Dermis microvascular lymphatic vessel endothelial cell (primary cell): ENCODE measurements at regions not wholly inside any gene's neighbourhood (a gene's known extent, or its start where the extent isn't known, plus 50 kb on each side); places are given as distances from the start of the nearest gene placed in this dataset.
"Not testable (repeated sequence)": the region's sequence is repeated elsewhere in the genome, so short reads cannot be mapped to it uniquely, and the experiment has no call there.

Source experiments
- DNase-seq, 2 donors: peaks; one replicate each; pipeline versions ENCODE4 v3.0.0 to v3.0.0-alpha.2; 2010; ENCODE audit warnings: low read depth in 2 of 2

- no peak for DNase-seq
Measured at GRCh38 chr4:75422998-75423397, 91.2 kb downstream of the RCHY1 start.

DNA sequence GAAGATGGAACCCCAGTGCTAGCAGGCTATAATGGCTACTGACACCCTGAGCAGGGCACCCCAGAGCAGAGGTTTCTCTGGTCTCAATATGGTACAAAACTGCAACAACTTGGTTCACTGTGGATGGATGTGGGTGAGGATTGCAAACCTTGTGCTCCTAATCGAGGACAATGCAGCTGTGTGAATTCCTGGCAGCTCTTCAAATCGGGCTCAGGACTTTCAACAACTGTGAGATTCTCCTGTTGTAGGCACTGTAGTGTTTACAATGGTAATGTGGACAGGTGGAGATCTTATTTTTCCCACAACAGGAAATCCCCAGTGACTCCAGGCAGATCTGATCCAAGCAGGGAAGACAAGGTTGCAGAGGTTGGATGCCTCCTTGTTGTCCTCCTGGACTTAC, 101.5 kb downstream of the RCHY1 start:
- no peak for DNase-seq

DNA sequence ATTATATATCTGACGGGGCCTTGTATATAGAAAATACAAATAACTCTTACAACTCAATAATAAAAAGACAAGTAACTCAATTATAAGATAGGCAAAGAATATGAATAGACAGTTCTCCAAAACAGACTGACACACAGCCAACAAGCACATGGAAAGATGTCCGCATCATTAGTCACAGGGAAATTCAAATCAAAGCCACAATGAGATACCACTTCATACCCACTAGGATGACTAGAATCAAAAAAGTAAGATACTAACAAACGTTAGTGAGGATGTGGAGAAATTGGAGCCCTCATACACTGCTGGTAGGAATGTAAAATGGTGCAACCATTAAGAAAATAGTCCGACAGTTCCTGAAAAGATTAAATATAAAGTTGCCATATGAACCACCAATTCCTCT, 115.7 kb downstream of the RCHY1 start:
- DNase-seq: no peak

DNA sequence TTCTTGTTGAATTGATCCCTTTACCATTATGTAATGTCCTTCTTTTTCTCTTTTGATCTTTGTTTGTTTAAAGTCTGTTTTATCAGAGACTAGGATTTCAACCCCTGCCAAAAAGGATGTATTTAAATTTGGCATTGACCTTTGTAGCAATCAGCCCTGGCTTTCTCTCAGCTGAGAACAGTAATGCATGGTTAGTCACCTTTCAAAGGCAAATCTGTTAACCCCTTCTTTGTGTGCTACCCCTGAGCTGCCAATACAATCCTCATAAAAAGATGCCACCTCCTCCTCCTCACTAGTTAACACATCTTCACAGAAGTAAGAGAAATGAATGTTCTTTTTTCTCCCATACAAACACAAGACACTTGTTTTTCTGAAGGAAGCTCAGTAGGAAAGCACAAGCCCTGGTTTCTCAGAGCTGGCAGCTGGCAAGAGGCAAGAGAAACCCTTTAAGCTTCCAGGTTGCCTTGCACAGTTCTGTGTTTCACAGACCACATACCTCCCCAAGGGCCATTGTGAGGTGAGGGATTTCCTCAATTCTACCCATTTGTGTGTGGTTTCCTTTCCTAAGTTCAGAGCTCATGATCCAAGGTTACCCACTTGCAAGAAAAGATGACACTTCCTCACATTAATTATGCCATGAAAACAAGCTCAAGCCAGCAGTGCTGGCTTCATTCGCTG, 122.6 kb downstream of the RCHY1 start:
- no peak for DNase-seq

DNA sequence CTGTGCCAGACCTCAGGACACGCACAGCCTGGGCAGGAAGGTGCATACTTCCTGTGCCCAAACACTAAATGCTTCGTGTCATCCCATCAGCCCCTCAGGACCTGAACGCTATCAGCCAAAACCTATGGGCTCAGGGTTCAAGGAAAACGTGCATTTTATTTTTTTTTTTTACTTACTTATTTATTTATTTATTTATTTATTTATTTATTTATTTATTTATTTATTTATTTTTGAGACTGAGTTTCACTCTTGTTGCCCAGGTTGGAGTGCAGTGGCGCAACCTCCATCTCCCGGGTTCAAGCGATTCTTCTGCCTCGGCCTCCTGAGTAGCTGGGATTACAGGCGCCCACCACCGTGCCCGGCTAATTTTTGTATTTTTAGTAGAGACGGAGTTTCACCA, 127.8 kb downstream of the RCHY1 start:
- DNase-seq: not testable (repeated sequence)

DNA sequence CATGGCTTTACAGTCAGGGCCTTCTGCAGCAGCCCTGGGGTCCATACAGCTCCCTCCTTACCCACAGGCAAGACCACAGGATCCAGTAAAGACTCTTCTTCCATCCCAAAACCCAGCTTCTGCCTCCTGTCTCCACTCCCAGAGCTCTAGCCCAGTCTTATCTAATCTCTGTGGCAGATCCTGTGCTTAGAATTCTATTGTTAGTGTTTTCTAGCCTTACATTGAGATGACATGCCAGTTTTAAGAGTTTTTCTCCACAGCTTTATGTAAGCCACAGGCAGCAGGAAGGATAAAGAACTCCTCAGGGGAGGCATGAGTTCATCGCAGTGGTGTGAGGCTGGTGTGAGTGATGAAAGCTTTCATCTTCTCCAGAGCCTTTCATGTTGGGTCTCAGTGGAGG, 129.1 kb downstream of the RCHY1 start:
- DNase-seq: no peak

GRCh38 chr4:75376543-75376942, 137.7 kb downstream of the RCHY1 start:
- no peak for DNase-seq

GRCh38 chr4:75371915-75372314, 142.3 kb downstream of the RCHY1 start:
- DNase-seq: no peak

- no peak for DNase-seq
Measured at GRCh38 chr4:75370576-75370975, 143.6 kb downstream of the RCHY1 start.

GRCh38 chr4:75345423-75345822, 168.8 kb downstream of the RCHY1 start:
- no peak for DNase-seq

GRCh38 chr4:75344915-75345314, 169.3 kb downstream of the RCHY1 start:
- DNase-seq: no peak

GRCh38 chr4:75343333-75343732, 170.9 kb downstream of the RCHY1 start:
- no peak for DNase-seq

- no peak for DNase-seq
Measured at GRCh38 chr4:75340561-75340960, 173.6 kb downstream of the RCHY1 start.

GRCh38 chr4:75338352-75338880, 175.8 kb downstream of the RCHY1 start:
- no peak for DNase-seq

- no peak for DNase-seq
Measured at GRCh38 chr4:75327804-75328512, 186.2 kb downstream of the RCHY1 start.

GRCh38 chr4:75325318-75325979, 188.8 kb downstream of the RCHY1 start:
- no peak for DNase-seq

DNA sequence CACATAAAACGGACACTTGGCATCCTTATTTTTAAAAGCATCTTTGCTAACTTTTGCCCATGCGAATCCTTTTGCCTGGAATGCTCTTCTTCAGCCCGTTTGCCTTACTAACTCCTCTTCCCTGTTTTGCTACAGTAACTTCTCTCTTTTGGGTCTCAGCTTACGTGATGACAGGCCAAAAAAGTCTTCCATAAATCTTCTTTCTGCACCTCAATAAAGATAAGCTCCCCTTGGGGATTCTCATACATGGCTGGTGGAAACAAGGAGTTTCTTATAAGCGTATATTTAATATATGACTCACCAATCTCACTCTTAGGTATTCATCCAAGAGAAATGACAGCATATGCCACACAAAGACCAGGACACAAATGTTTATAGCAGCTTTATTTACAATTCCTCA, 192.7 kb downstream of the RCHY1 start:
- no peak for DNase-seq

DNA sequence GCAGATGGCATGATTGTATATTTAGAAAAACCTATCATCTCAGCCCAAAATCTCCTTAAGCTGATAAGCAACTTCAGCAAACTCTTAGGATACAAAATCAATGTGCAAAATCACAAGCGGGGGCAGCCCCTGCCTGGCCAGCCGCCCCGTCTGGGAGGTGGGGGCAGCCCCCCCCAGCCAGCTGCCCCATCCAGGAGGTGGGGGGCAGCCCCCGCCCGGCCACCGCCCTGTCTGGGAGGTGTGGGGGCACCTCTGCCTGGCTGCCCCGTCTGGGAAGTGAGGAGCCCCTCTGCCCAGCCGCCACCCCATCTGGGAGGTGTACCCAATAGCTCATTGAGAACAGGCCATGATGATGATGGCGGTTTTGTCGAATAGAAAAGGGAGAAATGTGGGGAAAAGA, 196.6 kb downstream of the RCHY1 start:
- DNase-seq: not testable (repeated sequence)

DNA sequence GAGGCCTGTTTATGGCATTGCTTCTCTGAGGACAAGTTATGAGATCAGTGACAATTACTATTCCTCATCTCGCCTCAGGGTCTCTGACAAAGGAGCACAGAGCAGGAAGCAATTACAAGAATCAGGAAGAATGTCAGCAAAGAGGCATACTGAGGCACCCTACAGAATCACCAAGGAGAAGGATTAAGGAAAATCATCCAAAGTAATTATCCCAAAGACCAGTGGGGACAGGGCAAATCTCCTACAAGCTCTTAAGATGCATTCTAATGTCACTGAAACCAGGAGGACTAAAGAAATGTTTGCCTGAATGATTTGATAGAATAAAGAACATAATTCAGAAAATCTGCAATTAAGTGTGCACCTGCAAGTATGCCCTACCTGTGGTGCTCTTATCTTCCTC, 206.2 kb downstream of the RCHY1 start:
- DNase-seq: no peak

- DNase-seq: no peak
Measured at GRCh38 chr4:75306506-75306905, 207.7 kb downstream of the RCHY1 start.

DNA sequence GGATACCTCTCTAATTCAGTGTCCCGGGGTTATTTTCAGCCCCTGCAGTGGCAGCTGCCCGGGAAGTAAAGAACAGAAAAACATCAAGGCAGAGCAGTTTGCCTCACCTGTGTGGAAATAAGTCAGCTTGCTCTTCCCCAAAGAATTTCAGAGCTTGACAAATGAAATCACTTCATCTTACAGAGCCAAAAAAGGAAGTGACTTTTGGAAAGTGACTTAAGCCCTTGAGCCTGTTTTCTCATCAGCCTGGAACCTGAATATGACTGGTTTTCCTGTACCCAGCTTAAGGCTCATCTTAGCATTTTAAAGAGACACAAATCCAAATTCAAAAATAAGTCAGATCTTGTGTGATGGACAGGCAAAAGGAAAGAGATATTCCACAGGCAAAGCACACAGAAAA, 211.6 kb downstream of the RCHY1 start:
- no peak for DNase-seq

DNA sequence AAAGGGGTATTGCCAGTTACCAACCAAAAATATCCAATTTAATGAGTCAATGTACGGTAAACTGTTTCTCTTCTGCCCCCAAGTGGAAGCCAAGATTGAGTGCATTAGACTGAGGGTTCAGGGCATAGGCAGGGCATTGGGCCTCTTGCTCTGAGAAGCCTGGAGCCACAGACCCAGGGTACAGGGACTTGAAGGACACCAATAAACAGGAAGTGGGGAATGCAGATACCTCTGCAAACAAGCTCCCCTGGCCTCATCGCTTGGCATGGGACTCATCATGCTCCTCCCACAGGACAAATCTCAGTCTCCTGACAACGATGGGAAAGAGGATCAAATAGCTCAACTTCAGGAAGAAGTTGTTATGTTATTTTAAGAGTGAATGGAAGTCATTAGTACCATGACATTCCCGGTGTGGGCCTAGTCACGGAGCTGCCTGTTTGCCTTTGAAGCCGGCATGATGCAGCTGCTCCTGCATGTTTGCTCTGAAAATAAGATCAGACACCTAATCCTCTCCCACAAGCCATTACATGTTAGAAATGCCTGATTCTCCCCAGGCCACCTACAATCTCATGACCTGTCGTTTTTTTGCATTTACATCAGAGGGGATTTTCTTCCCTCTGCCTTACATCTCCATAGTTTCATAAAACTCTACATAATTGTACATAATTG, 224.2 kb downstream of the RCHY1 start:
- DNase-seq: peak in 1 of 2 donors; percentile 34
